Muscle layer of colon (tissue), 2 donors: ENCODE measurements at regions not wholly inside any gene's neighbourhood (a gene's known extent, or its start where the extent isn't known, plus 50 kb on each side); places are given as distances from the start of the nearest gene placed in this dataset.

Source experiments
- H3K27ac ChIP-seq: one replicate; pipeline ENCODE4 v1.7.0; 2013; ENCODE audit warnings: low read depth, mild to moderate bottlenecking, low read length, moderate library complexity
- H3K27me3 ChIP-seq, 2 donors: one replicate each; pipeline ENCODE4 v1.7.0; 2013; ENCODE audit warnings: low read length in 2 of 2, mild to moderate bottlenecking in 2 of 2; ENCODE audit not compliant: insufficient read depth in 2 of 2, control insufficient read depth in 1 of 2
- H3K36me3 ChIP-seq: one replicate; pipeline ENCODE4 v1.7.0; 2013; ENCODE audit warnings: mild to moderate bottlenecking, low read length; ENCODE audit not compliant: insufficient read depth
- H3K4me1 ChIP-seq: one replicate; pipeline ENCODE4 v1.7.0; 2013; ENCODE audit warnings: mild to moderate bottlenecking, low read length; ENCODE audit not compliant: insufficient read depth
- H3K4me3 ChIP-seq, 2 donors: one replicate each; pipeline ENCODE4 v1.7.0; 2013; ENCODE audit warnings: low read length in 2 of 2, low read depth in 1 of 2, mild to moderate bottlenecking in 1 of 2, moderate library complexity in 1 of 2
- H3K9ac ChIP-seq: one replicate; pipeline ENCODE4 v1.7.0; 2013; ENCODE audit warnings: low read length
- H3K9me3 ChIP-seq: one replicate; pipeline ENCODE4 v1.7.0; 2013; ENCODE audit warnings: mild to moderate bottlenecking, low read length
- donor health status: abdominal sarcoma.
- donor health status: Adenocarcinoma of cecum.

DNA sequence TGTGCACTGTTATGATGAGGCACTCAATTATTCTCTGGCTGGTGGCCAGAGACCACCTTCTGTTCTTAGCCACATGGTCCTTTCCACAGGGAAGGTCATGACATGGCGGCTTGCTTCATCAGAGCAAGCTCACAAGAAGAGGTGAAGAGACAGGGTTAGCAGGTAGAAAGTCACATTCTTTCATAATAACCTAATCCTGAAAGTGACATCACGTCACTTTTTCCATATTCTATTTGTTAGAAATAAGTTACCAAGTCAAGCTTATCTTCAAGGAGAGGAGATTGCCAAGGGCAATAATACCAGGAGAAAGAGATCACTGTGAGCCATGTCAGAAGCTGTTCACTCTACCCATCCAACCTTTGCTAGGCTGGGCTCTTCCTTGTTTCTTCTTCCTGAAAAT, 139.4 kb downstream of the OSR1 start:
- H3K9ac ChIP-seq, result no peak overlapping the region
- no peak overlapping the region for H3K4me3 ChIP-seq
- no peaks in the 10 kb centered on the region for H3K36me3 ChIP-seq
- no peak overlapping the region for H3K27ac ChIP-seq
- no peaks in the 10 kb centered on the region for H3K9me3 ChIP-seq
- no peaks in the 10 kb centered on the region for H3K27me3 ChIP-seq
- H3K4me1 ChIP-seq, result peaks cover 10% of the 10 kb centered on the region

GRCh38 chr2:19218166-19218565, 140.3 kb downstream of the OSR1 start:
- no peak overlapping the region for H3K9ac ChIP-seq
- H3K4me1 ChIP-seq, result peaks cover 10% of the 10 kb centered on the region
- no peak overlapping the region for H3K4me3 ChIP-seq
- H3K27ac ChIP-seq, result no peak overlapping the region
- no peaks in the 10 kb centered on the region for H3K36me3 ChIP-seq
- H3K9me3 ChIP-seq, result no peaks in the 10 kb centered on the region
- no peaks in the 10 kb centered on the region for H3K27me3 ChIP-seq

DNA sequence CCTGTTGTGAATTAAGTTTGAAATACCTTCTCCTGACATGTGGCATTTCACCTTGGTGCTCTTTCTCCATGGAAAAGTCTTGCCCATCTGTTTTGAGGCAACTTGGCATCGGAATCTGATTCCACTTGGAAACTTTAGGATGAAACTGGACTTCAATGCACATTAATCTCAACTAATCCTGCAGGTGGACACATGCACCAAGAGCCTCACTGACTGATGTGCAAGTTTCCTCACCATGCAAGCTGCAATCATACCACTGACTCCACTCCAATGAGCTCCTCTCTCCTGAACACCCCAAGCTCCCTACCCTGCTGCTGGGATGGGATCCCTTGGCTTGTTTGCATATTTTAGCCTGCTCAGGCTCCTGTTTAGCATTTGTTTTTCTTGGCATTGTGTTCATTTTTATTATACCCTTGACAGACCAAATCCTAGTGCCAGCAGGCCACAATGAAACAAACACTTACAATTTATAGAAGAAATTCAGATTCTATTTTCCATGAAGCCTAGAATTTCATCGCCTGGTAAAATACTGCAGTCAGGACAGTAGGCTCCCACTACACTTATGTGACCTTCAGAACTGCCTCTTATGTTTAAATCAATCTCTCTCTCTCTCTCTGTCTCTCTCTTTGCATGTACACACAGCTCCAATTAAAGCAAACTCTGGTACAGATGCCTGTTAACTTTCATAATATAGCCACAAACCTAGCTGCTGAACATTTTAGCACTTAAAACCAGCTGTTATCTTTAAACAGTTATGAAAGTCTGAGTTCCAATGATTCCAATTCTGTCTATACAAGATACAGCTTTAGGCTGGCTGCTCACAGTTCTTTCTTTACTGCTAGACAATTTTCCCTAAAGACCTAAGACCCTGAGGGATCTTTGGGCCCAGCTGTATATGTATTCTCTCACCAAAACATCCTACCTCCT, 141.5 kb downstream of the OSR1 start:
- no peak overlapping the region for H3K27ac ChIP-seq
- no peaks in the 10 kb centered on the region for H3K27me3 ChIP-seq
- no peaks in the 10 kb centered on the region for H3K9me3 ChIP-seq
- H3K4me1 ChIP-seq, result peaks cover 10% of the 10 kb centered on the region
- no peak overlapping the region for H3K9ac ChIP-seq
- H3K4me3 ChIP-seq, result no peak overlapping the region
- no peaks in the 10 kb centered on the region for H3K36me3 ChIP-seq

DNA sequence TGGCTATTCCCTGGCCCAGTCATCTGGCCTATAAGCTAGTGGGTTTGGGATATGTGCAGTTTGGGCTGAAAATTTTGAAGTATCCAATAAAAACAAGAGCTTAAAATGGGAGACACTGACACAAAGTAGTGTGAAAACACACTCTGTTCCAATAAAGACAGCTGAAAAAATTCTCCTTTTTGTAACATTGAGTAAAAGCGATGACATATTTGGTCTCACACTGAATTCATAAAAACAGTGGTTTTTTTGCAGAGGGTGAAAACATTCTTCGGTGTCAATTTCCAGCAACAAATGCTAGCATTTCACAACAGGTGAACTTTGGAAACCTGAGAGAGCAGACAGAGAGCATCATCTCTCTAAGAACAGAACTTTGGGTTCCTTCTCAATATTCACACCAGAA, 142.2 kb downstream of the OSR1 start:
- Histone ChIP-seq H3K27me3 (no peaks in the 10 kb centered on the region), H3K4me3 (no peak overlapping the region), H3K27ac (no peak overlapping the region), H3K36me3 (no peaks in the 10 kb centered on the region), H3K4me1 (peaks cover 10% of the 10 kb centered on the region), H3K9me3 (no peaks in the 10 kb centered on the region), H3K9ac (no peak overlapping the region)

DNA sequence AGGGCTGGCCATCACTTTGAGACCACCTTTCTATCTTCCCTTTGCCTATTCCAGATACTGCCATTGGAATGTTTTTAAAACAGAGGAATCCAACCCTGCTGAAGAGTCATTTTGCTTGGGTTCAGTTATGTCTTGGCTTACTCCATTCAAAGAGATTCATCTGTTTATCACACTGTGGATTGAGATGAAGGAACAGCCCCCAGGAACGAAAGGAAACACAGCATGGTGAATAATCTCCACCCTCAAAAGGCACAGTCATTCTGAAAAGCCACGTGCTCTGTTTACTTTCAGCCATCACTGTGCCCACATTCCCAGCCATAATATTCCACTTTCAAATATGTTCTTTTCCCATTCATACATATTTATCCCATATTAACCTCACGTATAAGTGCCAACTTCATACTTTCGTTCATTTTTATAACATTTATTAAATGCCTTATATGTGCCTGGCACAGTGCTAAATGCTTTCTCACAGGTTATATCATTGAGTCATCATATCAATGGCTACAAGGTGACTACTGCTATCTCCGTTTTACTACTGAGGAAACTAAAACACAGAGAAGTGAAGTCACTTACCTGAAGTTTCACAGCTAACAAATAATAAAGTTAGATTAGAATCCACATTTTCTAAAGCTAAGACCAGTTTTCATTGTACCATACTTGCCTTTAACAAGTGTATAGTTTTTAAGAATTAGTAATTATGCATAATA, 143.6 kb downstream of the OSR1 start:
- Histone ChIP-seq H3K4me1 (peaks cover 10% of the 10 kb centered on the region), H3K27me3 (no peaks in the 10 kb centered on the region), H3K9me3 (no peaks in the 10 kb centered on the region), H3K4me3 (no peak overlapping the region), H3K9ac (no peak overlapping the region), H3K36me3 (no peaks in the 10 kb centered on the region), H3K27ac (no peak overlapping the region)

DNA sequence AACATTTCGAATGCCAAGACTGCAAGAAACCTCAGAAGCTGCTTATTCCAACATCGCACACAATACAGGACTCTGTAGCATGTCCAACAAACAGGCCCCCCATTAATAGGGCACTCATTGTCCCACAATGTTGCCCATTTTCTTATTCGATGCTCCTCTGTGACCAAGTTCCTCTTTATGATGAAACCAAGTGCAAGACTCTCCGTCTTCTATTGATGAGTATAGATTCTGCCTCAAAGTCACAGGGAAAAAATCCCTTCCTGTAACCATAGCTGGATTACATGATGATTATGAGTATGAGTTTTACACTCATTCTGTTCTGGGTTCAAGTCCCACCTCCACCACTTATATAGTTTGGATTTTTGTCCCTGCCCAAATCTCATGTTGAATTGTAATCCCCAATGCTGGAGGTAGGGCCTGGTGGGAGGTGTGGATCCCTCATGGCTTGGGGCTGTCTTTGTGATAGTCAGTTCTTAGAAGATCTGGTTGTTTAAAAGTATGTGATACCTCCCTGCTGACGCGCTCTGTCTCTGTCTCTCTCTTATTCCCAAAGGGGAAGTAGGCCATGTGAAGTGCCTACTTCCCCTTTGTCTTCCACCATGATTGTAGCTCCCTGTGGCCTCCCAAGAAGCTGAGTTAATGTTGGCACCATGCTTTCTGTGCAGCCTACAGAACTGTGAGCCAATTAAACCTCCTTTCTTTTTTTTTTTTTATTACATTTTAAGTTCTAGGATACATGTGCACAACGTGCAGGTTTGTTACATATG, 148.7 kb downstream of the OSR1 start:
- Histone ChIP-seq H3K9ac (no peak overlapping the region), H3K36me3 (no peaks in the 10 kb centered on the region), H3K4me1 (no peaks in the 10 kb centered on the region), H3K4me3 (no peak overlapping the region), H3K27ac (no peak overlapping the region), H3K27me3 (no peaks in the 10 kb centered on the region), H3K9me3 (no peaks in the 10 kb centered on the region)

DNA sequence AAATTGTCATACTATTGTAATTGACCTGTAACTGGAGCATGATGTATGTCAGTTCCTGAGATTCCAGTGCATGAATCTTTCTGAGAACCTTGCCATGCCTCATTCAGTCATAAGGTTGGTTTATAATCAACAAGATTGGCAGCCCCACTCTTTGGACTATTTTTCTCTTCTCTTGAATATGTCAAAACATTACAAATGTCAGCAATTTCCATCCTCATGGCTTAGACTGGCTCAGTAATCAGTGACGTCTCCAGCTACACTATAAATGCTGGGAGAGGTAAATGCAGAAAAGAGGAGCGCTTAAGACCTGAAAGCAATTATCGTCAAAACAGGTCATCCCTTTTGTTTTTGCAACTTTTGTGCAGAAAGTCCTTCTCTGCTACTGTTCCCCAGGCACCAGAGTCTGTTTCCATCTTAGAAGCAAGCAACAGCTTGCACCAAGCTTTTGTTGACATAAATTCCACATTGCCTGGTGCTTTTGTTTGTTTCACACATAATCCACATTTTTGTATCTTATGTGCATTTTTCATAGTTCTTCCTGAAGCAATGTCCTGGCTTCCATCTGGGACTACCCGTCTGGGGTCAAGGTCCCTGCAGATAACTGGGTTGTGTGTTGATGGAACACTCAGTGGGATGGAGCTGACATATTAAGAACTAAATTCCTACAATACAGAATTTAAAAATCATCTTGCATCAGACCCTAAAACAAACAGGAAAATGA, 149.8 kb downstream of the OSR1 start:
- no peaks in the 10 kb centered on the region for H3K9me3 ChIP-seq

GRCh38 chr2:19207452-19207851, 151.0 kb downstream of the OSR1 start:
- no peak overlapping the region for H3K9ac ChIP-seq
- no peak overlapping the region for H3K27ac ChIP-seq
- no peaks in the 10 kb centered on the region for H3K4me1 ChIP-seq
- H3K27me3 ChIP-seq, result no peaks in the 10 kb centered on the region
- H3K4me3 ChIP-seq, result no peak overlapping the region
- no peaks in the 10 kb centered on the region for H3K36me3 ChIP-seq
- no peaks in the 10 kb centered on the region for H3K9me3 ChIP-seq

More for the DNA sequence above, 149.8 kb downstream of the OSR1 start:
- no peak overlapping the region for H3K4me3 ChIP-seq
- no peaks in the 10 kb centered on the region for H3K36me3 ChIP-seq
- H3K27me3 ChIP-seq, result no peaks in the 10 kb centered on the region
- H3K9ac ChIP-seq, result no peak overlapping the region
- H3K4me1 ChIP-seq, result no peaks in the 10 kb centered on the region
- no peak overlapping the region for H3K27ac ChIP-seq

- Histone ChIP-seq H3K27me3 (no peaks in the 10 kb centered on the region), H3K4me1 (no peaks in the 10 kb centered on the region), H3K27ac (no peak overlapping the region), H3K9ac (no peak overlapping the region), H3K36me3 (no peaks in the 10 kb centered on the region), H3K9me3 (no peaks in the 10 kb centered on the region), H3K4me3 (no peak overlapping the region)
Measured at GRCh38 chr2:19205983-19206533, 152.4 kb downstream of the OSR1 start.

GRCh38 chr2:19203866-19204265, 154.6 kb downstream of the OSR1 start:
- Histone ChIP-seq H3K9me3 (no peaks in the 10 kb centered on the region), H3K36me3 (no peaks in the 10 kb centered on the region), H3K9ac (no peak overlapping the region), H3K27ac (no peak overlapping the region), H3K4me1 (no peaks in the 10 kb centered on the region), H3K27me3 (no peaks in the 10 kb centered on the region), H3K4me3 (no peak overlapping the region)
